ENCODE measurements at regions not wholly inside any gene's neighbourhood (a gene's known extent, or its start where the extent isn't known, plus 50 kb on each side); places are given as distances from the start of the nearest gene placed in this dataset.

- TF ChIP-seq EZH2phosphoT487 (IDR thresholded peaks at IDR 0.05; ENCODE audit: borderline replicate concordance) (no peak), CTCF (conservative IDR thresholded peaks at IDR 0.05; ENCODE audit: low read length) (no peak)
Observed at GRCh38 chr1:177863796-177864195, 106.1 kb downstream of the SEC16B start.
